GM03348 (cell line): ENCODE measurements at regions not wholly inside any gene's neighbourhood (a gene's known extent, or its start where the extent isn't known, plus 50 kb on each side); places are given as distances from the start of the nearest gene placed in this dataset.
A peak's percentile ranks its signal among the peaks of the same experiment; 100 is the strongest.

ENCODE experiments used
- DNase-seq: peaks from one replicate; pipeline ENCODE4 v3.0.0; 2012; ENCODE audit warnings: low spot score

GRCh38 chr16:64165368-64165767 lies 956.5 kb downstream of the CDH11 start:
- no peak for DNase-seq

GRCh38 chr16:64162613-64163375 lies 959.1 kb downstream of the CDH11 start:
- no peak for DNase-seq

- DNase-seq, result no peak
These were observed 961.9 kb downstream of the CDH11 start for GRCh38 chr16:64159976-64160375.

GRCh38 chr16:64158941-64159588 lies 962.8 kb downstream of the CDH11 start:
- DNase-seq, result no peak

GRCh38 chr16:64153718-64154117 lies 968.1 kb downstream of the CDH11 start:
- no peak for DNase-seq

- DNase-seq, result peak; percentile 42
These were observed 969.7 kb downstream of the CDH11 start for GRCh38 chr16:64151990-64152767.

- DNase-seq, result no peak
These were observed 971.7 kb downstream of the CDH11 start for GRCh38 chr16:64150193-64150592.

- DNase-seq, result no peak
These were observed 972.1 kb downstream of the CDH11 start for GRCh38 chr16:64149756-64150155.

- no peak for DNase-seq
These were observed 973.5 kb downstream of the CDH11 start for GRCh38 chr16:64148356-64148755.

- no peak for DNase-seq
These were observed 973.9 kb downstream of the CDH11 start for GRCh38 chr16:64147941-64148340.

- DNase-seq, result peak; percentile 10
These were observed 977.2 kb downstream of the CDH11 start for GRCh38 chr16:64144617-64145016.

GRCh38 chr16:64138621-64139020 lies 983.2 kb downstream of the CDH11 start:
- no peak for DNase-seq

GRCh38 chr16:64138006-64138405 lies 983.9 kb downstream of the CDH11 start:
- DNase-seq, result no peak

GRCh38 chr16:64136743-64137142 lies 985.1 kb downstream of the CDH11 start:
- DNase-seq, result no peak

GRCh38 chr16:64136314-64136713 lies 985.5 kb downstream of the CDH11 start:
- DNase-seq, result no peak

- DNase-seq, result no peak
These were observed 988.5 kb downstream of the CDH11 start for GRCh38 chr16:64133366-64133765.

GRCh38 chr16:64132759-64133361 lies 989.0 kb downstream of the CDH11 start:
- no peak for DNase-seq

GRCh38 chr16:64132190-64132589 lies 989.7 kb downstream of the CDH11 start:
- DNase-seq, result no peak

GRCh38 chr16:64131423-64131822 lies 990.4 kb downstream of the CDH11 start:
- no peak for DNase-seq

- DNase-seq, result no peak
These were observed 991.7 kb downstream of the CDH11 start for GRCh38 chr16:64130140-64130539.

- no peak for DNase-seq
These were observed 999.7 kb downstream of the CDH11 start for GRCh38 chr16:64122177-64122576.

- DNase-seq, result peak; percentile 16
These were observed 1000.4 kb downstream of the CDH11 start for GRCh38 chr16:64121473-64121872.

- DNase-seq, result no peak
These were observed 1005.7 kb downstream of the CDH11 start for GRCh38 chr16:64116151-64116550.
